PC-9 (cell line): ENCODE measurements at regions not wholly inside any gene's neighbourhood (a gene's known extent, or its start where the extent isn't known, plus 50 kb on each side); places are given as distances from the start of the nearest gene placed in this dataset.

Source experiments
- EZH2 ChIP-seq: fragments of 200-600 bp; sonication (generic); IDR thresholded peaks from 2 replicates; pipeline ENCODE4 v1.8.0; 2017; ENCODE audit warnings: antibody characterized with exemption, low read depth
- TF ChIP-seq, protein P1 (sequence below): fragments of 200-600 bp; sonication (generic); conservative IDR thresholded peaks from 2 replicates; pipeline ENCODE4 v1.6.1; 2017; ENCODE audit warnings: mixed run types, antibody characterized with exemption, mild to moderate bottlenecking, moderate library complexity

DNA sequence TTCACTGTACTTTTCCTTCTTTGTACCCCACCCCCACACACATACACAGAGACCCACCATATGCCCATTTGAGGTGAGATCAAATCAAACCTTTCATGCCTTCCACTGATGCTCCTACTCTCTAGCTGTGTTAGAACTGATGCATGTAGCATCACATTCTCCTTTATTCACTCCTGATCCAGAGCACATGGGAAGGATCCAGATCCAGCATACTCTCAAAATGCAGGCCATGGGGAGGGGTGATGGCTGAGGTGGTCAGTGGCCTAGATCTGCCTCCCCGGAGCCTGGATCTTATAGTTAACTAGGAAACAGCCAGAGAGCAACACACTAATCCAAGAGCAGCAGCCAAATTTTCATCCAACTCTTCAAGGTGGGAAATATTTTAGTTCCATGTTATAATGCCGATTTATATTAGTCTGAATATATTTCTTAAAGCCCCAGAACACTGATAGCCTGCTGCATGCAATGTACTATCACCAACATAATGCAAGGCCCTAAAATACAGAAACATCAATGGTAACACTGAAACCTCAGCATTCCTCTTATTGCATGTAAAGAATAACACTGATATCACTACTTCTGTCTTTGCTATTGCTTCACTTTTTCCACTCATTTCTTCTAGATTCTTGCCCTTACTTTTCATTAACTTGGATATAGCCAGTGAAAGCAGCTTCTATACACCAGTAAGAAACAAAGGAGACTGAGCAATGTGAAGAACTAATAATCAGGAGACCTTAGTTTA, 126.8 kb upstream of the BEND6 start:
- TF ChIP-seq, protein P1, sequence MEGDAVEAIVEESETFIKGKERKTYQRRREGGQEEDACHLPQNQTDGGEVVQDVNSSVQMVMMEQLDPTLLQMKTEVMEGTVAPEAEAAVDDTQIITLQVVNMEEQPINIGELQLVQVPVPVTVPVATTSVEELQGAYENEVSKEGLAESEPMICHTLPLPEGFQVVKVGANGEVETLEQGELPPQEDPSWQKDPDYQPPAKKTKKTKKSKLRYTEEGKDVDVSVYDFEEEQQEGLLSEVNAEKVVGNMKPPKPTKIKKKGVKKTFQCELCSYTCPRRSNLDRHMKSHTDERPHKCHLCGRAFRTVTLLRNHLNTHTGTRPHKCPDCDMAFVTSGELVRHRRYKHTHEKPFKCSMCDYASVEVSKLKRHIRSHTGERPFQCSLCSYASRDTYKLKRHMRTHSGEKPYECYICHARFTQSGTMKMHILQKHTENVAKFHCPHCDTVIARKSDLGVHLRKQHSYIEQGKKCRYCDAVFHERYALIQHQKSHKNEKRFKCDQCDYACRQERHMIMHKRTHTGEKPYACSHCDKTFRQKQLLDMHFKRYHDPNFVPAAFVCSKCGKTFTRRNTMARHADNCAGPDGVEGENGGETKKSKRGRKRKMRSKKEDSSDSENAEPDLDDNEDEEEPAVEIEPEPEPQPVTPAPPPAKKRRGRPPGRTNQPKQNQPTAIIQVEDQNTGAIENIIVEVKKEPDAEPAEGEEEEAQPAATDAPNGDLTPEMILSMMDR: no peak
- TF ChIP-seq EZH2: no peak
